ENCODE measurements at regions not wholly inside any gene's neighbourhood (a gene's known extent, or its start where the extent isn't known, plus 50 kb on each side); places are given as distances from the start of the nearest gene placed in this dataset.
A peak's percentile ranks its signal among the peaks of the same experiment; 100 is the strongest.

- H3K4me1 ChIP-seq, result no peaks in the 10 kb centered on the region
- intact Hi-C loops (cut with DNase I), result no loop called here
- no peaks in the 10 kb centered on the region for H3K9me3 ChIP-seq
- H3K36me3 ChIP-seq, result no peaks in the 10 kb centered on the region
- no peak overlapping the region for H3K27ac ChIP-seq
- H3K27me3 ChIP-seq, result no peaks in the 10 kb centered on the region
- TF ChIP-seq POLR2AphosphoS5 (IDR thresholded peaks at IDR 0.05; ENCODE audit: insufficient read depth in 1 of 2, low read depth in 1 of 2) (no peak), CTCF (IDR thresholded peaks at IDR 0.05) (no peak), POLR2A (IDR thresholded peaks at IDR 0.05) (no peak)
- DNase-seq (ENCODE audit: extremely low spot score in 2 of 2), result no peak
- H3K4me3 ChIP-seq, result no peak overlapping the region
These were observed 124.3 kb downstream of the RCN1 start for GRCh38 chr11:32215157-32215556.

- Histone ChIP-seq H3K27ac (no peak overlapping the region), H3K4me3 (no peak overlapping the region), H3K36me3 (no peaks in the 10 kb centered on the region), H3K9me3 (no peaks in the 10 kb centered on the region), H3K4me1 (no peaks in the 10 kb centered on the region), H3K27me3 (no peaks in the 10 kb centered on the region)
- intact Hi-C loops (cut with DNase I), result no loop called here
- TF ChIP-seq POLR2A (IDR thresholded peaks at IDR 0.05), result no peak
- TF ChIP-seq POLR2AphosphoS5 (IDR thresholded peaks at IDR 0.05; ENCODE audit: insufficient read depth in 1 of 2, low read depth in 1 of 2), result no peak
- TF ChIP-seq CTCF (IDR thresholded peaks at IDR 0.05), result no peak
- no peak for DNase-seq (ENCODE audit: extremely low spot score in 2 of 2)
These were observed 125.9 kb downstream of the RCN1 start for GRCh38 chr11:32216749-32217148.

- intact Hi-C loops (cut with DNase I), result no loop called here
- Histone ChIP-seq H3K36me3 (no peaks in the 10 kb centered on the region), H3K4me3 (no peak overlapping the region), H3K27me3 (no peaks in the 10 kb centered on the region), H3K4me1 (no peaks in the 10 kb centered on the region), H3K9me3 (no peaks in the 10 kb centered on the region), H3K27ac (no peak overlapping the region)
- peak in 1 of 2 donors; percentile 67 for DNase-seq (ENCODE audit: extremely low spot score in 2 of 2)
- TF ChIP-seq CTCF (IDR thresholded peaks at IDR 0.05) (no peak), POLR2AphosphoS5 (IDR thresholded peaks at IDR 0.05; ENCODE audit: insufficient read depth in 1 of 2, low read depth in 1 of 2) (no peak), POLR2A (IDR thresholded peaks at IDR 0.05) (no peak)
These were observed 128.4 kb downstream of the RCN1 start for GRCh38 chr11:32219320-32219719.

- no peaks in the 10 kb centered on the region for H3K9me3 ChIP-seq
- H3K4me1 ChIP-seq, result no peaks in the 10 kb centered on the region
- H3K27me3 ChIP-seq, result no peaks in the 10 kb centered on the region
- no peaks in the 10 kb centered on the region for H3K36me3 ChIP-seq
- intact Hi-C loops (cut with DNase I), result no loop called here
- H3K27ac ChIP-seq, result no peak overlapping the region
- no peak for DNase-seq (ENCODE audit: extremely low spot score in 2 of 2)
- no peak for TF ChIP-seq POLR2A (IDR thresholded peaks at IDR 0.05)
- no peak for TF ChIP-seq POLR2AphosphoS5 (IDR thresholded peaks at IDR 0.05; ENCODE audit: insufficient read depth in 1 of 2, low read depth in 1 of 2)
- TF ChIP-seq CTCF (IDR thresholded peaks at IDR 0.05), result no peak
- H3K4me3 ChIP-seq, result no peak overlapping the region
These were observed 130.7 kb downstream of the RCN1 start for GRCh38 chr11:32221476-32222032.

- intact Hi-C loops (cut with DNase I), result no loop called here
- TF ChIP-seq POLR2AphosphoS5 (IDR thresholded peaks at IDR 0.05; ENCODE audit: insufficient read depth in 1 of 2, low read depth in 1 of 2) (no peak), CTCF (IDR thresholded peaks at IDR 0.05) (no peak), POLR2A (IDR thresholded peaks at IDR 0.05) (no peak)
- Histone ChIP-seq H3K9me3 (no peaks in the 10 kb centered on the region), H3K27ac (no peak overlapping the region), H3K36me3 (no peaks in the 10 kb centered on the region), H3K4me1 (no peaks in the 10 kb centered on the region), H3K27me3 (no peaks in the 10 kb centered on the region), H3K4me3 (no peak overlapping the region)
- no peak for DNase-seq (ENCODE audit: extremely low spot score in 2 of 2)
These were observed 133.7 kb downstream of the RCN1 start for GRCh38 chr11:32224580-32224979.
